ENCODE measurements at regions not wholly inside any gene's neighbourhood (a gene's known extent, or its start where the extent isn't known, plus 50 kb on each side); places are given as distances from the start of the nearest gene placed in this dataset.
"Not testable (repeated sequence)": the region's sequence is repeated elsewhere in the genome, so short reads cannot be mapped to it uniquely, and the experiment has no call there.

GRCh38 chr5:91255396-91256141 lies 127.5 kb downstream of the ARRDC3 start:
- Histone ChIP-seq H3K36me3 (ENCODE audit: control insufficient read depth, insufficient read depth, low read length) (no peaks in the 10 kb centered on the region), H3K4me1 (ENCODE audit: control insufficient read depth, insufficient read depth, low read length) (no peaks in the 10 kb centered on the region)

DNA sequence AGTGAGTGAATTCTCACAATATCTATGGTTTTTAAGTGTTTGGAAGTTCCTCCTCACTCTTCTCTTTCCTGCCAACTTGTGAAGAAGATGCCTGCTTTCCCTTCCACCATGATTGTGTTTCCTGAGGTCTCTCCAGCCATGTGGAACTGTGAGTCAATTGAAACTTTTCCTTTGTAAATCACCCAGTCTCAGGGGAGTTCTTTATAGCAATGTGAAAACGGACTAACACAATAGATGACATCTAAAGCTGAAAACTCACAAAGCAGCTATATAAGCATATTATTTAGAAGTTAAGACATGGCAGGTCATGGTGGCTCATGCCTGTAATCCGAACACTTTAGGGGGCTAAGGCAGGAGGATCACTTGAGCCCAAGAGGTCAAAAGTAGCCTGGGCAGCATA lies 130.2 kb downstream of the ARRDC3 start:
- no peak overlapping the region for H3K9ac ChIP-seq (ENCODE audit: low read length)
- H3K4me3 ChIP-seq (ENCODE audit: low read length), result no peak overlapping the region
- H3K4me1 ChIP-seq (ENCODE audit: control insufficient read depth, insufficient read depth, low read length), result no peaks in the 10 kb centered on the region
- no peaks in the 10 kb centered on the region for H3K27me3 ChIP-seq (ENCODE audit: control insufficient read depth, insufficient read depth, low read length)
- H3K36me3 ChIP-seq (ENCODE audit: control insufficient read depth, insufficient read depth, low read length), result no peaks in the 10 kb centered on the region
- H3K9me3 ChIP-seq (ENCODE audit: control insufficient read depth, low read length), result no peaks in the 10 kb centered on the region

More at GRCh38 chr5:91255396-91256141, 127.5 kb downstream of the ARRDC3 start:
- no peak overlapping the region for H3K9ac ChIP-seq (ENCODE audit: low read length)
- H3K9me3 ChIP-seq (ENCODE audit: control insufficient read depth, low read length), result no peaks in the 10 kb centered on the region
- no peak overlapping the region for H3K4me3 ChIP-seq (ENCODE audit: low read length)
- no peaks in the 10 kb centered on the region for H3K27me3 ChIP-seq (ENCODE audit: control insufficient read depth, insufficient read depth, low read length)

DNA sequence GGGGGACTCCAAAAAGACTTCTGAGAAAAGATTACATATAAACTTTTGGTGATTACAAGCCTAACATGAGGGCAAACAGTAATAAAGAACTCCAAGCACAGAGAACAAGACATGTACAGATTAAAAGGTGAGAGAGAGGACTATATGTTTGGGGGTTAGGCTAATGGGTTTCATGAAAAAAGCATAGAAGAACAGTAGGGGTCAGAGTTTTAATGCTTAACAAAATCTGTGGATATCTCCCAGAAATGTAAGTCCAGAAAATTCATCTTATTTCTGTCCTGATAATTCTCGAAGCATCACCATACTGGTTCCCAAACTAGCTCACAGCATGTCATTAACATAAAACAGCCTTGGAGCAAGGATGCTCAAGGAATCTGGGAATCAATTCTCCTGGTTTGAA lies 137.2 kb downstream of the ARRDC3 start:
- Histone ChIP-seq H3K9ac (ENCODE audit: low read length) (no peak overlapping the region), H3K4me3 (ENCODE audit: low read length) (no peak overlapping the region)

DNA sequence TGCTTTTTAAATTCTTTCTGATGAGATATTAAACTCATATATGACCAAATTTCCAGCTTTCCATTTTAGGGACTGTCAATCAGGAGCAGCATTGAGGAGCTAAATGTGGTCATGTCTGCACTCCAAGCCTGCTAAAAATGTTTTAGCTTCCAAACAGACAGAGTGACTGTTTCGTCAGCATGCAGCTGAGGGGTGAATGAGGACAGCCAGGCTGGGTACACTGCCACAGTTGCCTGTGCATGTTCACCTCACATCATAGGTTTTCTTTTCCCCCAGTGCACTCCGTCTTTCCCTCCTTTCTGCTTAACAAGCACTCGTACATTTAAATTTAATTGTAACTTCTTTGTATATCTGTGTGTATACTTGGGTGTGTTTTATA lies 138.1 kb downstream of the ARRDC3 start:
- H3K4me1 ChIP-seq (ENCODE audit: control insufficient read depth, insufficient read depth, low read length), result no peaks in the 10 kb centered on the region
- H3K4me3 ChIP-seq (ENCODE audit: low read length), result no peak overlapping the region
- no peak overlapping the region for H3K9ac ChIP-seq (ENCODE audit: low read length)
- H3K36me3 ChIP-seq (ENCODE audit: control insufficient read depth, insufficient read depth, low read length), result no peaks in the 10 kb centered on the region
- no peaks in the 10 kb centered on the region for H3K9me3 ChIP-seq (ENCODE audit: control insufficient read depth, low read length)
- H3K27me3 ChIP-seq (ENCODE audit: control insufficient read depth, insufficient read depth, low read length), result no peaks in the 10 kb centered on the region

More for the DNA sequence above, 137.2 kb downstream of the ARRDC3 start:
- Histone ChIP-seq H3K36me3 (ENCODE audit: control insufficient read depth, insufficient read depth, low read length) (no peaks in the 10 kb centered on the region), H3K9me3 (ENCODE audit: control insufficient read depth, low read length) (no peaks in the 10 kb centered on the region), H3K4me1 (ENCODE audit: control insufficient read depth, insufficient read depth, low read length) (no peaks in the 10 kb centered on the region), H3K27me3 (ENCODE audit: control insufficient read depth, insufficient read depth, low read length) (no peaks in the 10 kb centered on the region)

- H3K9me3 ChIP-seq (ENCODE audit: control insufficient read depth, low read length), result no peaks in the 10 kb centered on the region
- no peak overlapping the region for H3K9ac ChIP-seq (ENCODE audit: low read length)
- no peak overlapping the region for H3K4me3 ChIP-seq (ENCODE audit: low read length)
- no peaks in the 10 kb centered on the region for H3K4me1 ChIP-seq (ENCODE audit: control insufficient read depth, insufficient read depth, low read length)
- H3K36me3 ChIP-seq (ENCODE audit: control insufficient read depth, insufficient read depth, low read length), result no peaks in the 10 kb centered on the region
- no peaks in the 10 kb centered on the region for H3K27me3 ChIP-seq (ENCODE audit: control insufficient read depth, insufficient read depth, low read length)
These were observed 138.6 kb downstream of the ARRDC3 start for GRCh38 chr5:91244380-91245073.

DNA sequence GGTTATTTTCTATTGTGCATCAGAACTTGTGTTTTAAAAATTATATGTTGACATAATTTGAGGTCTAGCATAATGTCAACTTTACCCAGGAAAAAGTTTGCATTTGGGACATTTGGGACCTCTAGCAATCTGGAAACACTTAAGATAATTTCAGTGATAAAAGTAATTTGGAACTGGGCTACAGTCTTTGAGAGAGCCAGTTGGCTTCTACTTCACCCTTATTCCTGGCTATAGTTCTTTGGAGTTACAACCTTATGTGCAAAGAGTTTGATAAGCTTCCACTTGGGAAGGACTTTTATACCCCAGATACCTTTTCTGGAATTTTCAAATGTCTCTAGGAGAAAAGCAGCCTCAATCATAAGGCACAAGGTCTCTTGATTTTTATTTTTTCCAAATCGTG lies 139.3 kb downstream of the ARRDC3 start:
- Histone ChIP-seq H3K36me3 (ENCODE audit: control insufficient read depth, insufficient read depth, low read length) (no peaks in the 10 kb centered on the region), H3K4me3 (ENCODE audit: low read length) (no peak overlapping the region), H3K27me3 (ENCODE audit: control insufficient read depth, insufficient read depth, low read length) (no peaks in the 10 kb centered on the region), H3K9ac (ENCODE audit: low read length) (no peak overlapping the region), H3K9me3 (ENCODE audit: control insufficient read depth, low read length) (no peaks in the 10 kb centered on the region), H3K4me1 (ENCODE audit: control insufficient read depth, insufficient read depth, low read length) (no peaks in the 10 kb centered on the region)

DNA sequence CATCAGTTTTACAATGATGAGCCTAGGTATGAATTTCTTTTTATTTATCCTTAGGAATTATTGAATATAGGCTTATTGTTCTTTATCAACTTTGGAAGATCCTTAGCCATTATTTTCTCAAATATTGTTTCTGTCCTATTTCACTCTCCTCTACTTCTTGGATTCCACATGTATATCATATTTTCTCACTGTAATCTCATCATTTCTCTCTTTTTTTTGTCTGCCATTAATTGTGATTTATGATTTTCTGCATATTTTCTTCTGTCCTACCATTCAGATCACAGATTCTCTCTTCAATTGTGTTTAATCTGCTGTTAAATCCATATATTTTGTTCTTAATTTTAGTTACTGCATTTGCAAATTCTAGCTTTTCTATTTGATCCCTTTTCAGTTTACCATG lies 139.8 kb downstream of the ARRDC3 start:
- Histone ChIP-seq H3K4me3 (ENCODE audit: low read length) (no peak overlapping the region), H3K4me1 (ENCODE audit: control insufficient read depth, insufficient read depth, low read length) (no peaks in the 10 kb centered on the region), H3K9ac (ENCODE audit: low read length) (no peak overlapping the region), H3K9me3 (ENCODE audit: control insufficient read depth, low read length) (no peaks in the 10 kb centered on the region), H3K27me3 (ENCODE audit: control insufficient read depth, insufficient read depth, low read length) (no peaks in the 10 kb centered on the region), H3K36me3 (ENCODE audit: control insufficient read depth, insufficient read depth, low read length) (no peaks in the 10 kb centered on the region)

GRCh38 chr5:91241460-91241859 lies 141.7 kb downstream of the ARRDC3 start:
- not testable (repeated sequence) for H3K4me1 ChIP-seq (ENCODE audit: control insufficient read depth, insufficient read depth, low read length); H3K27me3 ChIP-seq (ENCODE audit: control insufficient read depth, insufficient read depth, low read length); H3K4me3 ChIP-seq (ENCODE audit: low read length); H3K9ac ChIP-seq (ENCODE audit: low read length); H3K36me3 ChIP-seq (ENCODE audit: control insufficient read depth, insufficient read depth, low read length); H3K9me3 ChIP-seq (ENCODE audit: control insufficient read depth, low read length)

DNA sequence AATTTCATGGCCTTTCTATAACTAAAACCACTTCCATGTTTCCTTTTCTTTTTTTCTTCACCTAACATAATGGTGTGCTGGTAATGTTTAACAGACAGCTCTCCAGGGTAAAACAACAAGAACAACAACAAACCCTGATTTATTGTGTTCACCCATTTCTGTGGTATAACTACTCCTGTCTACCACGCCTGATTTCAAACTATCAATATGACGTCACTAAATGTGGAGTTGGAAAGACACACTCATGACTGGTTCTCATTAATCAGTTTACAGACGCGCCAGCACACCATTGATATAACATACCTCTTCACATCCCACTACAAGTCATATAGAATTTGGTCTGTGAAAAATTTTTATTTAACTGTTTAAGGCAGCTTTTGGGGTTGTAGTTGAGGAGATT lies 142.9 kb downstream of the ARRDC3 start:
- H3K9me3 ChIP-seq (ENCODE audit: control insufficient read depth, low read length), result no peaks in the 10 kb centered on the region
- H3K4me3 ChIP-seq (ENCODE audit: low read length), result no peak overlapping the region
- no peak overlapping the region for H3K9ac ChIP-seq (ENCODE audit: low read length)
- H3K27me3 ChIP-seq (ENCODE audit: control insufficient read depth, insufficient read depth, low read length), result no peaks in the 10 kb centered on the region
- no peaks in the 10 kb centered on the region for H3K4me1 ChIP-seq (ENCODE audit: control insufficient read depth, insufficient read depth, low read length)
- H3K36me3 ChIP-seq (ENCODE audit: control insufficient read depth, insufficient read depth, low read length), result no peaks in the 10 kb centered on the region

- no peaks in the 10 kb centered on the region for H3K27me3 ChIP-seq (ENCODE audit: control insufficient read depth, insufficient read depth, low read length)
- H3K9me3 ChIP-seq (ENCODE audit: control insufficient read depth, low read length), result no peaks in the 10 kb centered on the region
- no peaks in the 10 kb centered on the region for H3K4me1 ChIP-seq (ENCODE audit: control insufficient read depth, insufficient read depth, low read length)
- no peak overlapping the region for H3K9ac ChIP-seq (ENCODE audit: low read length)
- H3K36me3 ChIP-seq (ENCODE audit: control insufficient read depth, insufficient read depth, low read length), result no peaks in the 10 kb centered on the region
- H3K4me3 ChIP-seq (ENCODE audit: low read length), result no peak overlapping the region
These were observed 147.8 kb downstream of the ARRDC3 start for GRCh38 chr5:91235271-91235694.

- Histone ChIP-seq H3K9ac (ENCODE audit: low read length) (no peak overlapping the region), H3K4me3 (ENCODE audit: low read length) (no peak overlapping the region), H3K4me1 (ENCODE audit: control insufficient read depth, insufficient read depth, low read length) (no peaks in the 10 kb centered on the region), H3K27me3 (ENCODE audit: control insufficient read depth, insufficient read depth, low read length) (no peaks in the 10 kb centered on the region), H3K36me3 (ENCODE audit: control insufficient read depth, insufficient read depth, low read length) (no peaks in the 10 kb centered on the region), H3K9me3 (ENCODE audit: control insufficient read depth, low read length) (no peaks in the 10 kb centered on the region)
These were observed 150.6 kb downstream of the ARRDC3 start for GRCh38 chr5:91232523-91232922.

- Histone ChIP-seq H3K4me1 (ENCODE audit: control insufficient read depth, insufficient read depth, low read length) (no peaks in the 10 kb centered on the region), H3K36me3 (ENCODE audit: control insufficient read depth, insufficient read depth, low read length) (no peaks in the 10 kb centered on the region), H3K9me3 (ENCODE audit: control insufficient read depth, low read length) (no peaks in the 10 kb centered on the region), H3K4me3 (ENCODE audit: low read length) (no peak overlapping the region), H3K27me3 (ENCODE audit: control insufficient read depth, insufficient read depth, low read length) (no peaks in the 10 kb centered on the region), H3K9ac (ENCODE audit: low read length) (no peak overlapping the region)
These were observed 153.9 kb downstream of the ARRDC3 start for GRCh38 chr5:91229031-91229727.
